ENCODE measurements at regions not wholly inside any gene's neighbourhood (a gene's known extent, or its start where the extent isn't known, plus 50 kb on each side); places are given as distances from the start of the nearest gene placed in this dataset.

DNA sequence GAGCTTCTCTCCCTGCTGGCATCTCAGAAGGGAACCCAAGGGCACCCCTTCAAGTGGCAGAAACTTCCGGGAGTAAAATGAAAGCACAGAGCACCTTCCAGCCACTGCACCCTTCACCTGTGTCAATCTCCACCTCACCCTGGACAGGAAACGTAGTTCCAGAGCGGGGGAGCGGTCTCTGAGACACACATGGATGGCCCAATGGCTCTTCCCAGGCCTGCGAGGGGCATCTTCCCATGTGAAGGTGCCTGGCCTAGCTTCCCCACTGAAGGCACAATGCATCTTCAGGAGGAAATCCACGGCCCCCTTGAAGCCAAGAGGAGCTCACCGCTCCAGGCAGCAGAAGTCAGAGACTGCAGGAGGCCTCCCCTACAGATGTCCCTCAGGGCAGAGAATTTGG, 234.2 kb downstream of the BRD1 start:
- H3K27ac ChIP-seq (ENCODE audit: low read depth) = no peak overlapping the region
- no peak overlapping the region for H3K27ac Mint-ChIP-seq
- no peak overlapping the region for H3K4me3 ChIP-seq
- H3K4me1 ChIP-seq (ENCODE audit: insufficient read depth) = no peaks in the 10 kb centered on the region
- no peaks in the 10 kb centered on the region for H4K20me1 ChIP-seq (replicated peaks; ENCODE audit: insufficient read depth)
- DNase-seq (ENCODE audit: low spot score) (no peak), ATAC-seq (no peak)
- peaks cover 4% of the 10 kb centered on the region for H3K27me3 Mint-ChIP-seq (ENCODE audit: insufficient read depth, low read depth, poor library complexity)
- no peaks in the 10 kb centered on the region for H3F3A ChIP-seq (replicated peaks; ENCODE audit: low read depth)
- H3K9me2 ChIP-seq (ENCODE audit: insufficient read depth) = no peaks in the 10 kb centered on the region
- H3K27me3 ChIP-seq (ENCODE audit: insufficient read depth) = no peaks in the 10 kb centered on the region
- H3K9me3 Mint-ChIP-seq = no peaks in the 10 kb centered on the region; the same call in none of the 3 replicates
- H3K4me1 Mint-ChIP-seq = peaks cover 4% of the 10 kb centered on the region; the same call in 1 of the 3 replicates
- no peaks in the 10 kb centered on the region for H3K36me3 Mint-ChIP-seq (ENCODE audit: low read depth)
- H3K36me3 ChIP-seq (ENCODE audit: insufficient read depth) = no peaks in the 10 kb centered on the region; the same call in 1 of the 2 replicates
- no peak overlapping the region for H3K4me2 ChIP-seq
- no peak overlapping the region for H3K4me3 Mint-ChIP-seq
- TF ChIP-seq, protein P1, sequence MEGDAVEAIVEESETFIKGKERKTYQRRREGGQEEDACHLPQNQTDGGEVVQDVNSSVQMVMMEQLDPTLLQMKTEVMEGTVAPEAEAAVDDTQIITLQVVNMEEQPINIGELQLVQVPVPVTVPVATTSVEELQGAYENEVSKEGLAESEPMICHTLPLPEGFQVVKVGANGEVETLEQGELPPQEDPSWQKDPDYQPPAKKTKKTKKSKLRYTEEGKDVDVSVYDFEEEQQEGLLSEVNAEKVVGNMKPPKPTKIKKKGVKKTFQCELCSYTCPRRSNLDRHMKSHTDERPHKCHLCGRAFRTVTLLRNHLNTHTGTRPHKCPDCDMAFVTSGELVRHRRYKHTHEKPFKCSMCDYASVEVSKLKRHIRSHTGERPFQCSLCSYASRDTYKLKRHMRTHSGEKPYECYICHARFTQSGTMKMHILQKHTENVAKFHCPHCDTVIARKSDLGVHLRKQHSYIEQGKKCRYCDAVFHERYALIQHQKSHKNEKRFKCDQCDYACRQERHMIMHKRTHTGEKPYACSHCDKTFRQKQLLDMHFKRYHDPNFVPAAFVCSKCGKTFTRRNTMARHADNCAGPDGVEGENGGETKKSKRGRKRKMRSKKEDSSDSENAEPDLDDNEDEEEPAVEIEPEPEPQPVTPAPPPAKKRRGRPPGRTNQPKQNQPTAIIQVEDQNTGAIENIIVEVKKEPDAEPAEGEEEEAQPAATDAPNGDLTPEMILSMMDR (conservative IDR thresholded peaks at IDR 0.05; ENCODE audit: low read depth in 2 of 2) = no peak
- TF ChIP-seq JUNB (IDR thresholded peaks at IDR 0.05; ENCODE audit: unreplicated experiment) (no peak), CREB1 (CRISPR knock-in tag; IDR thresholded peaks at IDR 0.05; ENCODE audit: low read depth) (no peak), NANOG (IDR thresholded peaks at IDR 0.05; ENCODE audit: borderline replicate concordance) (no peak), POLR2AphosphoS5 (IDR thresholded peaks at IDR 0.05; ENCODE audit: low read depth) (no peak)
- no peak overlapping the region for H2AFZ ChIP-seq
- H3K79me2 ChIP-seq (replicated peaks; ENCODE audit: insufficient read depth) = no peaks in the 10 kb centered on the region

- Histone ChIP-seq H3K27ac (ENCODE audit: low read depth) (no peak overlapping the region), H3F3A (replicated peaks; ENCODE audit: low read depth) (no peaks in the 10 kb centered on the region), H3K27me3 (ENCODE audit: insufficient read depth) (no peaks in the 10 kb centered on the region), H4K20me1 (replicated peaks; ENCODE audit: insufficient read depth) (no peaks in the 10 kb centered on the region), H3K4me3 (no peak overlapping the region), H3K36me3 (ENCODE audit: insufficient read depth) (no peaks in the 10 kb centered on the region; the same call in 1 of the 2 replicates), H3K9me2 (ENCODE audit: insufficient read depth) (no peaks in the 10 kb centered on the region), H3K4me1 (ENCODE audit: insufficient read depth) (no peaks in the 10 kb centered on the region), H3K4me2 (no peak overlapping the region), H3K79me2 (replicated peaks; ENCODE audit: insufficient read depth) (no peaks in the 10 kb centered on the region), H2AFZ (no peak overlapping the region)
- no peaks in the 10 kb centered on the region; the same call in none of the 3 replicates for H3K9me3 Mint-ChIP-seq
- peaks cover 4% of the 10 kb centered on the region for H3K27me3 Mint-ChIP-seq (ENCODE audit: insufficient read depth, low read depth, poor library complexity)
- no peak overlapping the region for H3K27ac Mint-ChIP-seq
- DNase-seq (ENCODE audit: low spot score) (no peak), ATAC-seq (no peak)
- no peak overlapping the region for H3K4me3 Mint-ChIP-seq
- H3K4me1 Mint-ChIP-seq = peaks cover 4% of the 10 kb centered on the region; the same call in 1 of the 3 replicates
- no peaks in the 10 kb centered on the region for H3K36me3 Mint-ChIP-seq (ENCODE audit: low read depth)
- TF ChIP-seq, protein P1 (conservative IDR thresholded peaks at IDR 0.05; ENCODE audit: low read depth in 2 of 2) = no peak
- no peak for TF ChIP-seq POLR2AphosphoS5 (IDR thresholded peaks at IDR 0.05; ENCODE audit: low read depth)
- no peak for TF ChIP-seq EZH2 (IDR thresholded peaks at IDR 0.05; ENCODE audit: low read depth, unreplicated experiment)
- TF ChIP-seq ETS1 (IDR thresholded peaks at IDR 0.05) = no peak
- TF ChIP-seq STAT1 (IDR thresholded peaks at IDR 0.05; ENCODE audit: unreplicated experiment) = no peak
- TF ChIP-seq ZNF114 (CRISPR knock-in tag; IDR thresholded peaks at IDR 0.05) = no peak
- TF ChIP-seq, protein P2, sequence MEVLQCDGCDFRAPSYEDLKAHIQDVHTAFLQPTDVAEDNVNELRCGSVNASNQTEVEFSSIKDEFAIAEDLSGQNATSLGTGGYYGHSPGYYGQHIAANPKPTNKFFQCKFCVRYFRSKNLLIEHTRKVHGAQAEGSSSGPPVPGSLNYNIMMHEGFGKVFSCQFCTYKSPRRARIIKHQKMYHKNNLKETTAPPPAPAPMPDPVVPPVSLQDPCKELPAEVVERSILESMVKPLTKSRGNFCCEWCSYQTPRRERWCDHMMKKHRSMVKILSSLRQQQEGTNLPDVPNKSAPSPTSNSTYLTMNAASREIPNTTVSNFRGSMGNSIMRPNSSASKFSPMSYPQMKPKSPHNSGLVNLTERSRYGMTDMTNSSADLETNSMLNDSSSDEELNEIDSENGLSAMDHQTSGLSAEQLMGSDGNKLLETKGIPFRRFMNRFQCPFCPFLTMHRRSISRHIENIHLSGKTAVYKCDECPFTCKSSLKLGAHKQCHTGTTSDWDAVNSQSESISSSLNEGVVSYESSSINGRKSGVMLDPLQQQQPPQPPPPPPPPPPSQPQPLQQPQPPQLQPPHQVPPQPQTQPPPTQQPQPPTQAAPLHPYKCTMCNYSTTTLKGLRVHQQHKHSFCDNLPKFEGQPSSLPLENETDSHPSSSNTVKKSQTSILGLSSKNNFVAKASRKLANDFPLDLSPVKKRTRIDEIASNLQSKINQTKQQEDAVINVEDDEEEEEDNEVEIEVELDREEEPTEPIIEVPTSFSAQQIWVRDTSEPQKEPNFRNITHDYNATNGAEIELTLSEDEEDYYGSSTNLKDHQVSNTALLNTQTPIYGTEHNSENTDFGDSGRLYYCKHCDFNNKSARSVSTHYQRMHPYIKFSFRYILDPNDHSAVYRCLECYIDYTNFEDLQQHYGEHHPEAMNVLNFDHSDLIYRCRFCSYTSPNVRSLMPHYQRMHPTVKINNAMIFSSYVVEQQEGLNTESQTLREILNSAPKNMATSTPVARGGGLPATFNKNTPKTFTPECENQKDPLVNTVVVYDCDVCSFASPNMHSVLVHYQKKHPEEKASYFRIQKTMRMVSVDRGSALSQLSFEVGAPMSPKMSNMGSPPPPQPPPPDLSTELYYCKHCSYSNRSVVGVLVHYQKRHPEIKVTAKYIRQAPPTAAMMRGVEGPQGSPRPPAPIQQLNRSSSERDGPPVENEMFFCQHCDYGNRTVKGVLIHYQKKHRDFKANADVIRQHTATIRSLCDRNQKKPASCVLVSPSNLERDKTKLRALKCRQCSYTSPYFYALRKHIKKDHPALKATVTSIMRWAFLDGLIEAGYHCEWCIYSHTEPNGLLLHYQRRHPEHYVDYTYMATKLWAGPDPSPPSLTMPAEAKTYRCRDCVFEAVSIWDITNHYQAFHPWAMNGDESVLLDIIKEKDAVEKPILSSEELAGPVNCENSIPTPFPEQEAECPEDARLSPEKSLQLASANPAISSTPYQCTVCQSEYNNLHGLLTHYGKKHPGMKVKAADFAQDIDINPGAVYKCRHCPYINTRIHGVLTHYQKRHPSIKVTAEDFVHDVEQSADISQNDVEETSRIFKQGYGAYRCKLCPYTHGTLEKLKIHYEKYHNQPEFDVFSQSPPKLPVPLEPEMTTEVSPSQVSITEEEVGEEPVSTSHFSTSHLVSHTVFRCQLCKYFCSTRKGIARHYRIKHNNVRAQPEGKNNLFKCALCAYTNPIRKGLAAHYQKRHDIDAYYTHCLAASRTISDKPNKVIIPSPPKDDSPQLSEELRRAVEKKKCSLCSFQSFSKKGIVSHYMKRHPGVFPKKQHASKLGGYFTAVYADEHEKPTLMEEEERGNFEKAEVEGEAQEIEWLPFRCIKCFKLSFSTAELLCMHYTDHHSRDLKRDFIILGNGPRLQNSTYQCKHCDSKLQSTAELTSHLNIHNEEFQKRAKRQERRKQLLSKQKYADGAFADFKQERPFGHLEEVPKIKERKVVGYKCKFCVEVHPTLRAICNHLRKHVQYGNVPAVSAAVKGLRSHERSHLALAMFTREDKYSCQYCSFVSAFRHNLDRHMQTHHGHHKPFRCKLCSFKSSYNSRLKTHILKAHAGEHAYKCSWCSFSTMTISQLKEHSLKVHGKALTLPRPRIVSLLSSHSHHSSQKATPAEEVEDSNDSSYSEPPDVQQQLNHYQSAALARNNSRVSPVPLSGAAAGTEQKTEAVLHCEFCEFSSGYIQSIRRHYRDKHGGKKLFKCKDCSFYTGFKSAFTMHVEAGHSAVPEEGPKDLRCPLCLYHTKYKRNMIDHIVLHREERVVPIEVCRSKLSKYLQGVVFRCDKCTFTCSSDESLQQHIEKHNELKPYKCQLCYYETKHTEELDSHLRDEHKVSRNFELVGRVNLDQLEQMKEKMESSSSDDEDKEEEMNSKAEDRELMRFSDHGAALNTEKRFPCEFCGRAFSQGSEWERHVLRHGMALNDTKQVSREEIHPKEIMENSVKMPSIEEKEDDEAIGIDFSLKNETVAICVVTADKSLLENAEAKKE (CRISPR knock-in tag; IDR thresholded peaks at IDR 0.05) = no peak
These were observed 234.7 kb downstream of the BRD1 start for GRCh38 chr22:49592780-49593501.

All from GM23338 (cell line).